ENCODE measurements at regions not wholly inside any gene's neighbourhood (a gene's known extent, or its start where the extent isn't known, plus 50 kb on each side); places are given as distances from the start of the nearest gene placed in this dataset.

DNA sequence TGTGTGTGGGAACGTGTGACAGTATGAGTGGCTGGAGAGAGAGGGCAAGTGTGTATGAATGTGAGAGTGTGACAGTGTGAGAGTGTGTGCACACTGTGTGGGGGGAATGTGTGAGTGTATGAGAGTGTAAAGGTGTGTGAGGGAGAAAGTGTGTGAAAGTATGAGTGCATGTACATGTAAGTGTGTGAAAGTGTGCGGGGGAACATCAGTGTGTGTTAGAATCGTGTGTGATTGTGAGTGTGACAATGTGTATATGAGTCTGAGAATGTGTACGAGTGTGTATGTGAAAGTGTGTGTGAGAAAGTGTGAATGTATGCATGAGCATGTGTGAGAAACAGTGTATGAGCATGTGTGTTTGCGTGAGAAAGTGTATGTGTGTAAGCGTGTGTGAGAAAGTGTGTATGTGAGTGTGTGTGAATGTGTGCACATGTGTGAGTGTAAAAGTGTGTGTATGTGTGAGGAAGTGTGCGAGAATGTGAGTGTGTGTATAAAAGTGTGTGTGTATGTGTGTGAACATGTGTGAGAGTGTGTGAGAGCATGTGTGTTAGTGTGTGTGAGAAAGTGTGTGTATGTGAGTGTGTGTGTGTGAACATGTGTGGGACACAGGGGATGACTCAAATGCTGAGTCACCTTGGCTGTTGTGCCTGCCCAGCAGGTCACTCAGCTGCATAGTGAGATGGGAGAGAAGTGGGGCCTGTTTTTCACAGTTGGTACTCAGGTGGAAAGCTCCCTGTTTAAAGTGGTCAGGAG is 220.5 kb upstream of the TBX3 start:
- no peaks in the 10 kb centered on the region for H3K9me3 ChIP-seq (ENCODE audit: control insufficient read depth in 2 of 2, low read length in 2 of 2)
- DNase-seq (no peak), ATAC-seq (ENCODE audit: low read depth in 2 of 2) (no peak)
- Mint-ChIP-seq H3K27ac (no peak overlapping the region), H3K27me3 (no peaks in the 10 kb centered on the region), H3K4me1 (no peaks in the 10 kb centered on the region), H3K36me3 (no peaks in the 10 kb centered on the region), H3K4me3 (no peak overlapping the region), H3K9me3 (peaks cover 0 to 4% (median 3%) of the 10 kb centered on the region in 7 donors)
- no peaks in the 10 kb centered on the region for H3K4me1 ChIP-seq (ENCODE audit: control insufficient read depth, insufficient read depth, low read length, poor library complexity, severe bottlenecking)
- no peak overlapping the region for H3K4me3 ChIP-seq (ENCODE audit: low read depth, low read length)
- H3K27ac ChIP-seq (ENCODE audit: insufficient read depth, low read length, poor library complexity, severe bottlenecking): no peak overlapping the region
- H3K36me3 ChIP-seq (ENCODE audit: control insufficient read depth, insufficient read depth, low read length): no peaks in the 10 kb centered on the region
- H3K27me3 ChIP-seq (ENCODE audit: control insufficient read depth, insufficient read depth, low read length): no peaks in the 10 kb centered on the region

DNA sequence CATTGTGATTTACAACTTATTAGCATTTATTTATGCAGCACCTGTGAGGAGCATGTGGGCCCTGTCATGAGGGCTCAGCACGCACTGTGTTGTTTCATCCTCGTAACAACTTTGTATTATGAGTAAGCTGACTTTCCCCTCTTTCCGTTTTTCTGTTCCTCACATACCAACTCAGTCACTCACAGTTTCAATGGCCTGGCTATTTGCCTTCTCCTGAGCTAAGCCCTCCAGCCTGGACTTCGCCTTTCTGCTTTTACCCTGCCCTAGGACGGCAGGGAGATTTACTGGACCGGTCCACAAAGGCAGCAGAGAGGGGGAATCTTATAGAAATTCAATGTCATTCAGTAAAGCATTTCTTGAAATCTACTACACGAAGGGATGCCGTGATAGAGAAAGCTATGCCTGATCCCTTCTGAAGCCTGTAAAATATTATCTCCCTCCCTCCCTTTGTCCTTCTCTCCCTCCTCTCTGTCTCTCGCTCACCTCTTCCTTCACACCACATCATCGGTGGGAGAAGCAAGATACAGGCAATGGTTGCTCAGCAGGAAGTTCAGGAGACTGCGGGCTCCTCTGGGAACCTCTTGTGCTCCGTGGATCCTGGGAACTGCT is 219.2 kb upstream of the TBX3 start:
- H3K9me3 Mint-ChIP-seq: peaks cover 0 to 4% (median 2%) of the 10 kb centered on the region in 7 donors

DNA sequence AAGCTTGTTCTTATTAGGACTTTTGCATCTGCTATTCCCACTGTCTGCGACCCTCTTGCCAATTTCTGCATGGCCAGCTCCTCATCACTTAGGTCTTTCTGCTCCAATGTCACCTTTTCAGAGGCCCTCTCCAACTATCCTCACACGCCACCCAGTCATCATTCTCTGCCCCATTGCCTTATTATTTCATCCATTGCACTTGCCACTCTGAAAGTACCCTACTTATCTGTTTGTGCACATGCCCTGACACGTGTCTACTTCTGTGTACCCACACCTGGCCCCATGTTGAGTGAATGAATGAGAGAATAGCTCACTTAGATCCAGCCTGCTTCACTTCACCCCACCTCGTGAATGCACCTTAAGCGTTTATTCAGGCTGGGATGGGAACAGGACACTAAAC is 218.7 kb upstream of the TBX3 start:
- H3K27ac Mint-ChIP-seq: no peak overlapping the region
- H3K4me3 ChIP-seq (ENCODE audit: low read depth, low read length): no peak overlapping the region
- H3K4me1 Mint-ChIP-seq: no peaks in the 10 kb centered on the region

More for the DNA sequence above, 219.2 kb upstream of the TBX3 start:
- Histone ChIP-seq H3K4me1 (ENCODE audit: control insufficient read depth, insufficient read depth, low read length, poor library complexity, severe bottlenecking) (no peaks in the 10 kb centered on the region), H3K9me3 (ENCODE audit: control insufficient read depth in 2 of 2, low read length in 2 of 2) (no peaks in the 10 kb centered on the region), H3K36me3 (ENCODE audit: control insufficient read depth, insufficient read depth, low read length) (no peaks in the 10 kb centered on the region), H3K4me3 (ENCODE audit: low read depth, low read length) (no peak overlapping the region), H3K27me3 (ENCODE audit: control insufficient read depth, insufficient read depth, low read length) (no peaks in the 10 kb centered on the region), H3K27ac (ENCODE audit: insufficient read depth, low read length, poor library complexity, severe bottlenecking) (no peak overlapping the region)
- no peaks in the 10 kb centered on the region for H3K27me3 Mint-ChIP-seq
- ATAC-seq (ENCODE audit: low read depth in 2 of 2) (no peak), DNase-seq (no peak)
- no peaks in the 10 kb centered on the region for H3K36me3 Mint-ChIP-seq
- no peak overlapping the region for H3K27ac Mint-ChIP-seq
- no peak overlapping the region for H3K4me3 Mint-ChIP-seq
- H3K4me1 Mint-ChIP-seq: no peaks in the 10 kb centered on the region

DNA sequence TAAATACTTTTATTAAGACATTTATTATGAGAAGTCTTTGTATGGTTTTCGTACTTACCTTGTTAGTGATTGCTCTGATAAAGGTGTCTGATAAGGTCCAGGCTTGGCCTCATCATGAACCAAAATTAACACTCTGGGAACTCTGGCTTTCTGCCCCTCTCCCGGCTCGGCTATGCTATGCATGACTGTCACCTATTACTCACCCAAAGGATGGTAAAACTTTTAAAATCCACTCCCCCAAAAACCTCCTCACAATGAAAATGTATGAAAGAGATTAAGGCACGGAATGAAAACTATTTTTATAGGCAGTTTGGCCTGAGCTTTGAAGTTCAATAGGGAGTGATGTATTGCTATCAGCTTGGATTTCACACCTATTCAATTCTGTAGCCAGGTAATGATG is 217.3 kb upstream of the TBX3 start:
- ATAC-seq (ENCODE audit: low read depth in 2 of 2) (no peak), DNase-seq (no peak)
- Mint-ChIP-seq H3K27me3 (no peaks in the 10 kb centered on the region), H3K4me1 (no peaks in the 10 kb centered on the region), H3K4me3 (no peak overlapping the region), H3K9me3 (peaks cover 0 to 9% (median 0%) of the 10 kb centered on the region in 7 donors), H3K36me3 (no peaks in the 10 kb centered on the region), H3K27ac (no peak overlapping the region)
- H3K4me1 ChIP-seq (ENCODE audit: control insufficient read depth, insufficient read depth, low read length, poor library complexity, severe bottlenecking): no peaks in the 10 kb centered on the region
- H3K4me3 ChIP-seq (ENCODE audit: low read depth, low read length): no peak overlapping the region
- no peaks in the 10 kb centered on the region for H3K36me3 ChIP-seq (ENCODE audit: control insufficient read depth, insufficient read depth, low read length)
- H3K27me3 ChIP-seq (ENCODE audit: control insufficient read depth, insufficient read depth, low read length): no peaks in the 10 kb centered on the region
- no peak overlapping the region for H3K27ac ChIP-seq (ENCODE audit: insufficient read depth, low read length, poor library complexity, severe bottlenecking)
- no peaks in the 10 kb centered on the region for H3K9me3 ChIP-seq (ENCODE audit: control insufficient read depth in 2 of 2, low read length in 2 of 2)

More for the DNA sequence above, 218.7 kb upstream of the TBX3 start:
- no peaks in the 10 kb centered on the region for H3K4me1 ChIP-seq (ENCODE audit: control insufficient read depth, insufficient read depth, low read length, poor library complexity, severe bottlenecking)
- no peaks in the 10 kb centered on the region for H3K9me3 ChIP-seq (ENCODE audit: control insufficient read depth in 2 of 2, low read length in 2 of 2)
- DNase-seq: no peak
- H3K27ac ChIP-seq (ENCODE audit: insufficient read depth, low read length, poor library complexity, severe bottlenecking): no peak overlapping the region
- H3K9me3 Mint-ChIP-seq: peaks cover 0 to 5% (median 0%) of the 10 kb centered on the region in 7 donors
- no peaks in the 10 kb centered on the region for H3K36me3 ChIP-seq (ENCODE audit: control insufficient read depth, insufficient read depth, low read length)
- H3K4me3 Mint-ChIP-seq: no peak overlapping the region
- H3K36me3 Mint-ChIP-seq: no peaks in the 10 kb centered on the region
- no peak for ATAC-seq (ENCODE audit: low read depth in 2 of 2)
- H3K27me3 ChIP-seq (ENCODE audit: control insufficient read depth, insufficient read depth, low read length): no peaks in the 10 kb centered on the region
- H3K27me3 Mint-ChIP-seq: no peaks in the 10 kb centered on the region

DNA sequence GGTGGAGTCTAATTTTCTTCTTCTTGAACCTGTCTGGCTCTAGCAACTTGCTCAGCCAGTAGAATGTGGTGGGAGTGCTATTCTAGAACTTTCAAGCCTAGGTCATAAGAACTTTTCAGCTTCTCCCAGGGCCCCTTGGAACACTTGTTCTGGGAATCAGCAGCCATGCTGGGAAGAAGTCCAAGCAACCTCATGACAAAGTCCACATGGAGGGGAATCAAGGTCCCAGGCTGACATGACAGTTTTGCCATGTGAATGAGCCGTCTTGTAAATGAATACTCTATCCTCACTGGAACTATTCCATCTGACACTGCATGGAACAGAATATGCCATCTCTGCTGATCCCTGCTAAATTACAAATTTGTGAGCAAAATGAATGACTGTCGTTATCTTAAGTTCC is 214.2 kb upstream of the TBX3 start:
- Histone ChIP-seq H3K36me3 (ENCODE audit: control insufficient read depth, insufficient read depth, low read length) (no peaks in the 10 kb centered on the region), H3K27ac (ENCODE audit: insufficient read depth, low read length, poor library complexity, severe bottlenecking) (no peak overlapping the region), H3K4me1 (ENCODE audit: control insufficient read depth, insufficient read depth, low read length, poor library complexity, severe bottlenecking) (no peaks in the 10 kb centered on the region), H3K4me3 (ENCODE audit: low read depth, low read length) (no peak overlapping the region), H3K27me3 (ENCODE audit: control insufficient read depth, insufficient read depth, low read length) (no peaks in the 10 kb centered on the region), H3K9me3 (ENCODE audit: control insufficient read depth in 2 of 2, low read length in 2 of 2) (no peaks in the 10 kb centered on the region)
- Mint-ChIP-seq H3K36me3 (no peaks in the 10 kb centered on the region), H3K27me3 (no peaks in the 10 kb centered on the region), H3K27ac (no peak overlapping the region), H3K4me3 (no peak overlapping the region), H3K9me3 (peaks cover 0 to 16% (median 0%) of the 10 kb centered on the region in 7 donors), H3K4me1 (no peaks in the 10 kb centered on the region)
- DNase-seq: no peak
- no peak for ATAC-seq (ENCODE audit: low read depth in 2 of 2)

DNA sequence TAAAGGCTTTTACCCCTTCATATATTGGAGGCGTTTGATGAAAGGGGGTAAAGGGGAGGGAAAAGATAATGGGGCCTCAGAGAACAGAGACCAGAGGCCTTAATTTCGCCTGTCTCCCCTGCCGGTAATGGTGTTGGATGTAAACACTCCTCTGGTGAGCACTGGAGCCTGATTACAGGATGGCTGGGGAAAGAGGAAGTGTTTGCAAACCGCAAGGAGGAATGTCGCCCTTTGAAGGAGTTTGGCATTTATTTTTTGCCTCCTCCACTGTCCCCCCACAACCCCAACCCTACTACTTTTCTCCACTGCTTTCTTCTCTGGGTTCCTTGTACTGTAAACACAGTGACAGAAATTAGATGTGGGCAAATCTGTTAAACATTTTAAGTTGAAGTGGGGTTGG is 211.9 kb upstream of the TBX3 start:
- no peak for DNase-seq
- H3K27ac Mint-ChIP-seq: no peak overlapping the region
- Histone ChIP-seq H3K27ac (ENCODE audit: insufficient read depth, low read length, poor library complexity, severe bottlenecking) (no peak overlapping the region), H3K4me1 (ENCODE audit: control insufficient read depth, insufficient read depth, low read length, poor library complexity, severe bottlenecking) (no peaks in the 10 kb centered on the region), H3K27me3 (ENCODE audit: control insufficient read depth, insufficient read depth, low read length) (no peaks in the 10 kb centered on the region), H3K4me3 (ENCODE audit: low read depth, low read length) (no peak overlapping the region), H3K36me3 (ENCODE audit: control insufficient read depth, insufficient read depth, low read length) (no peaks in the 10 kb centered on the region), H3K9me3 (ENCODE audit: control insufficient read depth in 2 of 2, low read length in 2 of 2) (no peaks in the 10 kb centered on the region)
- no peaks in the 10 kb centered on the region for H3K4me1 Mint-ChIP-seq
- H3K27me3 Mint-ChIP-seq: no peaks in the 10 kb centered on the region
- H3K4me3 Mint-ChIP-seq: no peak overlapping the region
- H3K36me3 Mint-ChIP-seq: no peaks in the 10 kb centered on the region
- H3K9me3 Mint-ChIP-seq: peaks cover 0 to 16% (median 2%) of the 10 kb centered on the region in 7 donors
- ATAC-seq (ENCODE audit: low read depth in 2 of 2): no peak

DNA sequence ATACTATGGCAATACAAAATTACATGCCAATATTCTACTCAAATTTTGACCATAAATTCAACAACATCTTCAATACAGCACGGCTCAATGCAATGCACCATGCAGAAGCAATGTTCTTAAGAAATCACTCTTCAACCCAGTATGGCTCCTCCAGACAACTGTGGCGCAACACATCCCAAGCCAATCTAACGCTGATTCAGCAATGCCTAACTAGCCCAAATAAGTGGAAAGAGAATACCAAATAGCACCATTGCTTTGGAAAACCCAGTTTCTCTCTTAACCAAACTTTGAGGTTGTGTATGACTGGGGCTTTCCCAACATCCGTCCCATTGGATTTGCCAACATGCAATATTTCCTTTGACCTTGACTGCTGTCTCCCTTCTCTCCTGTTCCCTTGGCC is 211.1 kb upstream of the TBX3 start:
- Histone ChIP-seq H3K27ac (ENCODE audit: insufficient read depth, low read length, poor library complexity, severe bottlenecking) (no peak overlapping the region), H3K9me3 (ENCODE audit: control insufficient read depth in 2 of 2, low read length in 2 of 2) (no peaks in the 10 kb centered on the region), H3K4me1 (ENCODE audit: control insufficient read depth, insufficient read depth, low read length, poor library complexity, severe bottlenecking) (no peaks in the 10 kb centered on the region), H3K4me3 (ENCODE audit: low read depth, low read length) (no peak overlapping the region), H3K36me3 (ENCODE audit: control insufficient read depth, insufficient read depth, low read length) (no peaks in the 10 kb centered on the region), H3K27me3 (ENCODE audit: control insufficient read depth, insufficient read depth, low read length) (no peaks in the 10 kb centered on the region)
- Mint-ChIP-seq H3K27ac (no peak overlapping the region), H3K27me3 (no peaks in the 10 kb centered on the region), H3K4me1 (no peaks in the 10 kb centered on the region), H3K9me3 (peaks cover 0 to 16% (median 3%) of the 10 kb centered on the region in 7 donors), H3K36me3 (no peaks in the 10 kb centered on the region), H3K4me3 (no peak overlapping the region)
- DNase-seq: no peak
- ATAC-seq (ENCODE audit: low read depth in 2 of 2): no peak

DNA sequence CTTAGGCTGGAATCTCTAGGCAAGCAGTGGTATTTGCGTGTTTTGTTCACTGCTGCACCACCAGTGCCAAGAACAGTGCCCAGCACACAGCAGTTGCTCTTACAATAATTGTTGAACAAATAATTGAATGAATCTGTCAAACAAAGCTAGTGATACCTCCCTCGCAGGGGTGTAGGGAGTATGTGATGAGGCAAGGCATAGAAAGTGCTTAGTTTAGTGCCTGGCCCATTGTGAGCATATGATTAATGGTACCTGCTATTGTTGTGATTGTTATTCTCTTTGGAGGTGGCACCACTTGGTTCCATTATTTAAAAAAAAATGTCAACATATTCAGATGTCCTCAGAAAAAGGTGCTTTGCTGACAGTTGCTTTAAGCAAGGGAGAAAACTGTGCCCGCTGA is 210.1 kb upstream of the TBX3 start:
- Mint-ChIP-seq H3K36me3 (no peaks in the 10 kb centered on the region), H3K4me1 (no peaks in the 10 kb centered on the region), H3K27ac (no peak overlapping the region), H3K4me3 (no peak overlapping the region), H3K9me3 (peaks cover 0 to 16% (median 3%) of the 10 kb centered on the region in 7 donors), H3K27me3 (no peaks in the 10 kb centered on the region)
- no peaks in the 10 kb centered on the region for H3K27me3 ChIP-seq (ENCODE audit: control insufficient read depth, insufficient read depth, low read length)
- no peak overlapping the region for H3K27ac ChIP-seq (ENCODE audit: insufficient read depth, low read length, poor library complexity, severe bottlenecking)
- no peak for ATAC-seq (ENCODE audit: low read depth in 2 of 2)
- H3K9me3 ChIP-seq (ENCODE audit: control insufficient read depth in 2 of 2, low read length in 2 of 2): no peaks in the 10 kb centered on the region
- H3K36me3 ChIP-seq (ENCODE audit: control insufficient read depth, insufficient read depth, low read length): no peaks in the 10 kb centered on the region
- H3K4me3 ChIP-seq (ENCODE audit: low read depth, low read length): no peak overlapping the region
- DNase-seq: no peak
- no peaks in the 10 kb centered on the region for H3K4me1 ChIP-seq (ENCODE audit: control insufficient read depth, insufficient read depth, low read length, poor library complexity, severe bottlenecking)
